H1 (cell line): ENCODE measurements at regions not wholly inside any gene's neighbourhood (a gene's known extent, or its start where the extent isn't known, plus 50 kb on each side); places are given as distances from the start of the nearest gene placed in this dataset.

Experiments used
- CTCF ChIA-PET: fragments of 300-600 bp; sonication (Branson Sonifier 250); formaldehyde crosslinking; loops from one replicate; lab custom pipeline; 2021; ENCODE audit not compliant: partially characterized antibody; lab: Charles Lee
- POLR2A ChIA-PET: fragments of 300-600 bp; sonication (Branson Sonifier 250); formaldehyde crosslinking; loops from one replicate; lab custom pipeline; 2021; ENCODE audit warnings: inconsistent platforms; ENCODE audit not compliant: partially characterized antibody; lab: Charles Lee
- DNase-seq, 2 experiments: peaks; one replicate each; pipeline versions ENCODE4 v3.0.0 to v3.0.0-alpha.2; 2010 to 2022; ENCODE audit warnings: low spot score in 2 of 2, low read depth in 1 of 2, mixed read lengths in 1 of 2
- FAIRE-seq: peaks from 2 replicates; lab custom pipeline; 2011; peaks lifted over from hg19 to GRCh38; lab: Jason Lieb, UNC
- H2AFZ ChIP-seq: 2 replicates; pipeline ENCODE4 v1.8.1; 2012; ENCODE audit warnings: low read length, inconsistent platforms
- H2AK5ac ChIP-seq: 2 replicates; pipeline ENCODE4 v1.6.1; 2013; ENCODE audit warnings: low read depth, low read length
- H2BK120ac ChIP-seq: replicated peaks from 2 replicates; pipeline ENCODE3; 2013; ENCODE audit warnings: low read depth, low read length, inconsistent platforms
- H2BK12ac ChIP-seq: 2 replicates; pipeline ENCODE4 v1.6.1; 2013; ENCODE audit warnings: low read depth, low read length
- H2BK15ac ChIP-seq: 2 replicates; pipeline ENCODE4 v1.6.1; 2013; ENCODE audit warnings: low read length
- H2BK20ac ChIP-seq: 2 replicates; pipeline ENCODE4 v1.6.1; 2013; ENCODE audit warnings: low read length
- H2BK5ac ChIP-seq: 2 replicates; pipeline ENCODE4 v1.6.1; 2013; ENCODE audit warnings: low read depth, low read length
- H3K14ac ChIP-seq: 2 replicates; pipeline ENCODE4 v1.6.1; 2013; ENCODE audit warnings: inconsistent platforms; ENCODE audit not compliant: insufficient read length
- H3K18ac ChIP-seq: 2 replicates; pipeline ENCODE4 v1.6.1; 2013; ENCODE audit warnings: low read length; ENCODE audit errors: extremely low read depth
- H3K23ac ChIP-seq: 2 replicates; pipeline ENCODE4 v1.6.1; 2013; ENCODE audit warnings: inconsistent platforms; ENCODE audit not compliant: insufficient read length
- H3K23me2 ChIP-seq: 2 replicates; pipeline ENCODE4 v1.6.1; 2013; ENCODE audit warnings: low read depth, low read length
- H3K27ac ChIP-seq: 2 replicates; pipeline ENCODE4 v1.6.1; 2011; ENCODE audit warnings: low read depth, low read length, inconsistent platforms
- H3K27me3 ChIP-seq, 4 experiments: replicated peaks in 1 of 4; 1 replicate in 1 of 4; 2 replicates in 3 of 4; pipeline versions ENCODE4 v1.6.1 to v1.8.1; 2011 to 2013; ENCODE audit warnings: low read length in 3 of 4, mild to moderate bottlenecking in 3 of 4, inconsistent platforms in 2 of 4, mixed read lengths in 2 of 4, moderate library complexity in 1 of 4; ENCODE audit not compliant: control insufficient read depth in 3 of 4, insufficient read depth in 3 of 4; ENCODE audit errors: extremely low read depth in 1 of 4
- H3K36me3 ChIP-seq, 4 experiments: 2 replicates each; pipeline versions ENCODE4 v1.6.1 to v1.8.1; 2011 to 2013; ENCODE audit warnings: mild to moderate bottlenecking in 4 of 4, low read length in 3 of 4, moderate library complexity in 2 of 4, control low read depth in 1 of 4, inconsistent platforms in 1 of 4; ENCODE audit not compliant: insufficient read depth in 4 of 4, control insufficient read depth in 2 of 4
- H3K4ac ChIP-seq: replicated peaks from 2 replicates; pipeline ENCODE3; 2013; ENCODE audit warnings: low read length, low read depth, mixed read lengths, inconsistent platforms; ENCODE audit not compliant: insufficient read length
- H3K4me1 ChIP-seq, 4 experiments: replicated peaks in 1 of 4; 1 replicate in 1 of 4; 2 replicates in 3 of 4; pipeline versions ENCODE4 v1.6.1 to v1.8.1; 2011 to 2013; ENCODE audit warnings: low read length in 3 of 4, inconsistent platforms in 2 of 4, mixed read lengths in 1 of 4; ENCODE audit not compliant: insufficient read depth in 4 of 4, control insufficient read depth in 3 of 4
- H3K4me2 ChIP-seq, 2 experiments: 2 replicates each; pipeline versions ENCODE4 v1.6.1 to v1.8.1; 2011 to 2013; ENCODE audit warnings: low read depth in 2 of 2, low read length in 2 of 2, control low read depth in 1 of 2, inconsistent platforms in 1 of 2, mild to moderate bottlenecking in 1 of 2; ENCODE audit not compliant: insufficient read depth in 1 of 2
- H3K4me3 ChIP-seq, 4 experiments: fragments of 200-600, 300-600 bp in 1 of 4; sonication (generic), shearing (Covaris generic), sonication (Bioruptor Twin) in 1 of 4; 2 replicates each; pipeline versions ENCODE4 v1.5.1 to v1.8.1; 2011 to 2016; ENCODE audit warnings: low read length in 4 of 4, low read depth in 3 of 4, control low read depth in 2 of 4, inconsistent platforms in 2 of 4, mild to moderate bottlenecking in 2 of 4, mixed read lengths in 1 of 4, moderate library complexity in 1 of 4; ENCODE audit not compliant: insufficient read depth in 2 of 4; ENCODE audit errors: extremely low read depth in 1 of 4
- H3K56ac ChIP-seq: replicated peaks from 2 replicates; pipeline ENCODE3; 2013; ENCODE audit warnings: low read depth, mild to moderate bottlenecking, mixed read lengths, low read length, inconsistent platforms; ENCODE audit not compliant: insufficient read length
- H3K79me1 ChIP-seq: 2 replicates; pipeline ENCODE4 v1.6.1; 2013; ENCODE audit warnings: low read depth, low read length, control low read depth
- H3K79me2 ChIP-seq, 2 experiments: 2 replicates each; pipeline versions ENCODE4 v1.6.1 to v1.8.1; 2012 to 2013; ENCODE audit warnings: low read length in 2 of 2, mild to moderate bottlenecking in 2 of 2, inconsistent platforms in 1 of 2; ENCODE audit not compliant: insufficient read depth in 2 of 2, control insufficient read depth in 1 of 2
- H3K9ac ChIP-seq, 4 experiments: replicated peaks in 1 of 4; 1 replicate in 1 of 4; 2 replicates in 3 of 4; pipeline versions ENCODE4 v1.6.1 to v1.8.1; 2011 to 2013; ENCODE audit warnings: low read depth in 3 of 4, low read length in 3 of 4, control low read depth in 2 of 4, mild to moderate bottlenecking in 2 of 4, moderate library complexity in 2 of 4, inconsistent platforms in 1 of 4; ENCODE audit errors: extremely low read depth in 1 of 4
- H3K9me3 ChIP-seq, 2 experiments: 2 replicates each; pipeline versions ENCODE4 v1.6.1 to v1.8.1; 2012 to 2013; ENCODE audit warnings: mild to moderate bottlenecking in 2 of 2, moderate library complexity in 2 of 2, control low read depth in 1 of 2, inconsistent platforms in 1 of 2, low read depth in 1 of 2, low read length in 1 of 2, mixed read lengths in 1 of 2; ENCODE audit not compliant: insufficient read depth in 2 of 2
- H4K20me1 ChIP-seq, 2 experiments: replicated peaks in 1 of 2; 2 replicates each; pipeline versions ENCODE3 to v1.8.1; 2011 to 2013; ENCODE audit warnings: inconsistent platforms in 2 of 2, low read length in 2 of 2, mild to moderate bottlenecking in 1 of 2; ENCODE audit not compliant: insufficient read depth in 2 of 2, control insufficient read depth in 1 of 2
- H4K5ac ChIP-seq: 2 replicates; pipeline ENCODE4 v1.6.1; 2013; ENCODE audit warnings: low read length, low read depth, mixed read lengths, inconsistent platforms; ENCODE audit not compliant: insufficient read length
- H4K8ac ChIP-seq: 2 replicates; pipeline ENCODE4 v1.8.0; 2013; ENCODE audit warnings: mild to moderate bottlenecking, moderate library complexity, low read length, inconsistent platforms; ENCODE audit not compliant: insufficient read depth; ENCODE audit errors: extremely low read depth
- H4K91ac ChIP-seq: replicated peaks from 2 replicates; pipeline ENCODE3; 2013; ENCODE audit warnings: low read length, mixed read lengths, inconsistent platforms; ENCODE audit not compliant: insufficient read length
- CHD2 ChIP-seq: IDR thresholded peaks from 2 replicates; pipeline ENCODE4 v1.6.1; 2012; ENCODE audit warnings: low read length, improper control_type of control experiment
- EGR1 ChIP-seq: IDR thresholded peaks from 2 replicates; pipeline ENCODE4 v1.6.1; 2011; ENCODE audit warnings: low read depth, low read length, borderline replicate concordance
- RBBP5 ChIP-seq: IDR thresholded peaks from 2 replicates; pipeline ENCODE4 v1.7.1; 2012; ENCODE audit warnings: low read depth, mild to moderate bottlenecking, inconsistent platforms, low read length, moderate library complexity, borderline replicate concordance
- SP4 ChIP-seq: IDR thresholded peaks from 2 replicates; pipeline ENCODE4 v1.6.1; 2012; ENCODE audit warnings: low read length, inconsistent platforms
- WGBS, 2 experiments: shearing (Covaris generic) in 1 of 2; methylation state at CpG; one replicate each; pipeline versions ENCODE4 v1.1.6 to v1.1.7; 2013 to 2015; ENCODE audit warnings: low lambda C conversion rate in 2 of 2, mixed read lengths in 2 of 2, inconsistent platforms in 1 of 2, low coverage in 1 of 2, missing lambda C conversion rate in 1 of 2; ENCODE audit not compliant: insufficient replicate concordance in 2 of 2, insufficient coverage in 1 of 2, insufficient read length in 1 of 2; ENCODE audit errors: extremely low coverage in 1 of 2, missing lambda C conversion rate in 1 of 2; 5-methylcytosine and 5-hydroxymethylcytosine counted together
- TF ChIP-seq, protein P1 (sequence below): IDR thresholded peaks from 2 replicates; pipeline ENCODE4 v1.6.1; 2011; ENCODE audit warnings: low read length, improper control_type of control experiment

DNA sequence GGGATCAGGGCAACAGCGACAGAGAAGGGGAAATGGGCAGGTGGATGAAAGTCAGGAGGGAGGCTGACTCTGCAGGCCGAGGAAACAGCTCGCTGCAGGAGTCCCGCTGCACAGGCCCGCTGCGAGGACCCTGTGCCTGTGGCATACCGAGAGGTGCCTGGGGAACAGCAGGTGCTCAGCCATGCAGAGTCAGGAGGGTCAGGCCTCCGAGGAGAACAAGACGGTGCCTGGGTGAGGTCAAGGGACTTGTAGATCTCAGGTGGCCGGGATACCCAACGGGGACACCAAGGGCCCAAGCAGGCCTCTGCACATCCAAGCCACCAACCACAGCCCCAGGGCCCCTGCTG is 67.5 kb downstream of the NCOR2 start:
- H3K4ac ChIP-seq: peak overlapping the region; percentile 91
- H2BK120ac ChIP-seq: no peak overlapping the region
- H3K14ac ChIP-seq: no peak overlapping the region
- H3K4me2 ChIP-seq: peak overlapping the region in 1 of 2 experiments; percentile 7; a peak in 1 of 4 replicates
- H4K8ac ChIP-seq: no peak overlapping the region
- H4K20me1 ChIP-seq: peaks cover 33 to 46% of the 10 kb centered on the region in 2 experiments
- POLR2A ChIA-PET: interaction anchor here (0.6 to 3.7 kb wide), 12 partner anchors 8 to 181 kb away, joined by 3 to 32 read pairs (median 4); no protein-coding TSS in a partner anchor
- H4K91ac ChIP-seq: peak overlapping the region; percentile 13
- H2AFZ ChIP-seq: no peak overlapping the region
- peak overlapping the region; percentile 55 for H3K27ac ChIP-seq
- H3K9ac ChIP-seq: peak overlapping the region in 2 of 4 experiments; percentile 29 to 33; a peak in 4 of 7 replicates
- H3K23me2 ChIP-seq: peaks cover 4% of the 10 kb centered on the region
- no peaks in the 10 kb centered on the region for H3K9me3 ChIP-seq
- H3K79me2 ChIP-seq: peaks cover 15 to 97% of the 10 kb centered on the region in 2 experiments
- CTCF ChIA-PET: interaction anchor here (0.7 to 4.4 kb wide), 13 partner anchors 8 to 266 kb away, joined by 3 to 20 read pairs (median 4); partner anchors contain the start of gene NCOR2
- TF ChIP-seq RBBP5 (no peak), CHD2 (no peak), EGR1 (no peak), SP4 (no peak)
- TF ChIP-seq, protein P1, sequence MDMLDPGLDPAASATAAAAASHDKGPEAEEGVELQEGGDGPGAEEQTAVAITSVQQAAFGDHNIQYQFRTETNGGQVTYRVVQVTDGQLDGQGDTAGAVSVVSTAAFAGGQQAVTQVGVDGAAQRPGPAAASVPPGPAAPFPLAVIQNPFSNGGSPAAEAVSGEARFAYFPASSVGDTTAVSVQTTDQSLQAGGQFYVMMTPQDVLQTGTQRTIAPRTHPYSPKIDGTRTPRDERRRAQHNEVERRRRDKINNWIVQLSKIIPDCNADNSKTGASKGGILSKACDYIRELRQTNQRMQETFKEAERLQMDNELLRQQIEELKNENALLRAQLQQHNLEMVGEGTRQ: no peak
- DNase-seq (no peak), FAIRE-seq (no peak)
- H3K4me1 ChIP-seq: peaks cover 7 to 59% (median 42%) of the 10 kb centered on the region in 4 experiments
- no peaks in the 10 kb centered on the region for H3K27me3 ChIP-seq
- H3K23ac ChIP-seq: no peak overlapping the region
- peaks cover 0 to 4% (median 0%) of the 10 kb centered on the region in 4 experiments; a peak in 2 of 8 replicates for H3K36me3 ChIP-seq
- H2AK5ac ChIP-seq: peak overlapping the region; percentile 93; the same call in 1 of the 2 replicates
- H2BK20ac ChIP-seq: peak overlapping the region; percentile 95; the same call in 1 of the 2 replicates
- H2BK15ac ChIP-seq: 0 out of 2 replicates have a peak overlapping the region, but pooled peaks have one; percentile 2
- H3K18ac ChIP-seq: peak overlapping the region; percentile 76
- no peak overlapping the region for H3K4me3 ChIP-seq
- H2BK12ac ChIP-seq: peak overlapping the region; percentile 62; the same call in 1 of the 2 replicates
- peaks cover 50% of the 10 kb centered on the region for H3K79me1 ChIP-seq
- H3K56ac ChIP-seq: no peak overlapping the region
- peak overlapping the region; percentile 95; the same call in 1 of the 2 replicates for H2BK5ac ChIP-seq
- peak overlapping the region; percentile 31 for H4K5ac ChIP-seq
- 71% methylated on average over 9 of the region's 11 CpGs; no CpG with 5 or more reads in 1 of the 2 experiments for WGBS, 2 experiments
